Vagina (tissue), 2 donors: ENCODE measurements at regions not wholly inside any gene's neighbourhood (a gene's known extent, or its start where the extent isn't known, plus 50 kb on each side); places are given as distances from the start of the nearest gene placed in this dataset.

Source experiments
- POLR2AphosphoS5 ChIP-seq, 2 donors: sonication (generic); formaldehyde crosslinking; IDR thresholded peaks; one replicate each; pipeline ENCODE4 v1.9.0; 2017; ENCODE audit warnings: antibody characterized with exemption in 2 of 2, mild to moderate bottlenecking in 2 of 2, low read depth in 1 of 2; ENCODE audit not compliant: insufficient read depth in 1 of 2
- TF ChIP-seq, protein P1 (sequence below), 3 experiments: fragments of 450-650 bp in 2 of 3; fragments of 200-600 bp in 1 of 3; sonication (generic) in 1 of 3; IDR thresholded peaks; one replicate each; pipeline ENCODE4 v1.5.1; 2017 to 2019; ENCODE audit warnings: antibody characterized with exemption in 3 of 3, mild to moderate bottlenecking in 2 of 3, moderate library complexity in 2 of 3

DNA sequence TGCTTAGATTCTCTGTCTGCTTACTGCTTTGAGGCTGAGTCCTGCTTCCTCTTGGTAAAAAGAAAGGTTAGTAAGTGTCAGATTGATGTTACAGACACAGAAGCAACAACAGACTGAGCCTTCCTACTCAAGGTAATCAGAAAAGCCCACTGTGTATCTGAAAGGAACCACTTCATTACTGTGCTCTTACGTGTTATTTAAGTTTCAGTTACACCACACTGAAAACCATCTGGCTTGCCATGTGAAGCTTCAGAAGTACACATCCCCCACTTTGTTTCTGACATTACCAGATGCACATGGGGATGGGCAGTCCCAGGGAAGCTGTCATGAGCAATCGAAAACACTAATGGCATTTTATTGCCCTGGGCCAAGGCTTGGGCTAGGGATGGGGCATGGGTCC, 1290.1 kb downstream of the AACS start:
- TF ChIP-seq, protein P1, sequence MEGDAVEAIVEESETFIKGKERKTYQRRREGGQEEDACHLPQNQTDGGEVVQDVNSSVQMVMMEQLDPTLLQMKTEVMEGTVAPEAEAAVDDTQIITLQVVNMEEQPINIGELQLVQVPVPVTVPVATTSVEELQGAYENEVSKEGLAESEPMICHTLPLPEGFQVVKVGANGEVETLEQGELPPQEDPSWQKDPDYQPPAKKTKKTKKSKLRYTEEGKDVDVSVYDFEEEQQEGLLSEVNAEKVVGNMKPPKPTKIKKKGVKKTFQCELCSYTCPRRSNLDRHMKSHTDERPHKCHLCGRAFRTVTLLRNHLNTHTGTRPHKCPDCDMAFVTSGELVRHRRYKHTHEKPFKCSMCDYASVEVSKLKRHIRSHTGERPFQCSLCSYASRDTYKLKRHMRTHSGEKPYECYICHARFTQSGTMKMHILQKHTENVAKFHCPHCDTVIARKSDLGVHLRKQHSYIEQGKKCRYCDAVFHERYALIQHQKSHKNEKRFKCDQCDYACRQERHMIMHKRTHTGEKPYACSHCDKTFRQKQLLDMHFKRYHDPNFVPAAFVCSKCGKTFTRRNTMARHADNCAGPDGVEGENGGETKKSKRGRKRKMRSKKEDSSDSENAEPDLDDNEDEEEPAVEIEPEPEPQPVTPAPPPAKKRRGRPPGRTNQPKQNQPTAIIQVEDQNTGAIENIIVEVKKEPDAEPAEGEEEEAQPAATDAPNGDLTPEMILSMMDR (IDR thresholded peaks at IDR 0.05), result no peak
- no peak for TF ChIP-seq POLR2AphosphoS5 (IDR thresholded peaks at IDR 0.05; ENCODE audit: insufficient read depth in 1 of 2, low read depth in 1 of 2)
